ENCODE measurements at regions not wholly inside any gene's neighbourhood (a gene's known extent, or its start where the extent isn't known, plus 50 kb on each side); places are given as distances from the start of the nearest gene placed in this dataset.

DNA sequence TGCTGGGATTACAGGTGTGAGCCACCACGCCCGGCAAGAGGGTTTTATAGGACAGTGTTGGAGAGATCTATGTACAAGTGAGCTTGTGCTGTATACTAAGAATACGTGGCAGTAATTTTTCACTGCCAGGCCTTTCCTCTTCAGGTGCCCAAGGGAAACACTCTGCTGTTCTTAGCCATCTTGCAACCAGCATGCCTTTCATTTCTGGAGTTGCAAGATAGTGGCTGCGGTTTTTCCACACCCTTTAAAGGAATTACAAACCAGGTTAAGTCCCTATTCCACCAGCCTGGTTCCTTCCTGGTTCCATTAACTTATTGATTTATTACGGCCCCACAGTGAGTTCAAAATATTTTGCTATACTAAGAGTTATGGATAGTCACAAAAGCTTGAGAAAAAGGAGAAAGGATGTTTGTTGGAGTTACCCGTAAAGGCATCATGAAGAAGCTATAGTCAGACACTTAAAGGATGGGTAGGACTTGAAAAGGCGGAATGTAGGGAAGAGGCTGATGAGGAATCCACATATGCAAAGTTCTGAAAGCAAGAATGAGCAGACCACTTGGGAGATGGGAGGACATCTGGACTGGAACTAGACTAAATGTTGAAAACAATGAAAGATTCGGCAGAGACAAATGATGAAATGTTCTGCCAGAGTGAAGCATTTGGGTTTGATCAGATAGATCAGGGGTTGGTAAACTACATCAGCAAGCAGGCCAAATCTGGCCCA lies 61.4 kb upstream of the ASIP start:
- Histone ChIP-seq H3K27ac (ENCODE audit: insufficient read depth, low read length) (no peak overlapping the region), H3K23ac (ENCODE audit: low read depth, low read length) (no peak overlapping the region), H3K14ac (replicated peaks; ENCODE audit: low read depth, low read length) (no peak overlapping the region), H3K9ac (ENCODE audit: low read depth, low read length) (no peak overlapping the region), H3K4me3 (ENCODE audit: insufficient read depth, low read depth, low read length) (no peak overlapping the region), H2BK15ac (ENCODE audit: low read depth, low read length) (no peak overlapping the region), H3K4ac (ENCODE audit: low read depth, low read length) (no peak overlapping the region), H2AK9ac (replicated peaks; ENCODE audit: low read depth, low read length, poor library complexity) (no peak overlapping the region), H2BK5ac (ENCODE audit: low read depth, low read length, poor library complexity, severe bottlenecking) (no peak overlapping the region), H4K20me1 (ENCODE audit: insufficient read depth, low read length) (no peaks in the 10 kb centered on the region), H3K9me3 (ENCODE audit: control insufficient read depth, insufficient read depth, low read length) (no peaks in the 10 kb centered on the region), H3K4me1 (ENCODE audit: control insufficient read depth, insufficient read depth, low read length) (no peaks in the 10 kb centered on the region), H3K36me3 (ENCODE audit: control insufficient read depth, insufficient read depth, low read length) (no peaks in the 10 kb centered on the region), H4K91ac (ENCODE audit: insufficient read depth, low read depth, low read length) (no peak overlapping the region), H3K18ac (ENCODE audit: low read depth, low read length) (no peak overlapping the region), H4K5ac (ENCODE audit: low read depth, low read length) (no peak overlapping the region), H4K8ac (ENCODE audit: low read depth in 2 of 2, low read length in 2 of 2) (no peak overlapping the region), H3K56ac (ENCODE audit: extremely low read depth, insufficient read depth, low read length) (no peak overlapping the region), H3K79me1 (ENCODE audit: low read depth in 1 of 2, low read length in 2 of 2) (no peaks in the 10 kb centered on the region), H2BK20ac (ENCODE audit: low read depth, low read length) (no peak overlapping the region), H3K27me3 (ENCODE audit: control insufficient read depth, insufficient read depth, low read length) (peaks cover 27% of the 10 kb centered on the region), H2AFZ (replicated peaks; ENCODE audit: low read length, poor library complexity) (no peak overlapping the region), H3K4me2 (ENCODE audit: low read depth, low read length) (no peak overlapping the region), H3K9me1 (ENCODE audit: insufficient read depth, low read length) (no peaks in the 10 kb centered on the region), H2AK5ac (ENCODE audit: low read depth, low read length) (no peak overlapping the region), H2BK120ac (ENCODE audit: low read depth, low read length) (no peak overlapping the region)
- in situ Hi-C loops (cut with MboI; ENCODE audit: low sequenced_read_pairs), result no loop called here
- TF ChIP-seq NFE2L2 (IDR thresholded peaks at IDR 0.05; ENCODE audit: low read depth, low read length) (no peak), POLR2A (IDR thresholded peaks at IDR 0.05; ENCODE audit: low read depth, low read length) (no peak), RFX5 (IDR thresholded peaks at IDR 0.05; ENCODE audit: low read depth, low read length) (no peak), MAZ (IDR thresholded peaks at IDR 0.05; ENCODE audit: borderline replicate concordance, low read depth, low read length) (no peak), MXI1 (IDR thresholded peaks at IDR 0.05; ENCODE audit: borderline replicate concordance, low read depth, low read length) (no peak), RAD21 (IDR thresholded peaks at IDR 0.05; ENCODE audit: low read length) (no peak), CEBPB (IDR thresholded peaks at IDR 0.05; ENCODE audit: low read depth, low read length) (no peak), MAFK (IDR thresholded peaks at IDR 0.05; ENCODE audit: low read depth, low read length) (no peak), RCOR1 (IDR thresholded peaks at IDR 0.05; ENCODE audit: insufficient replicate concordance, low read length) (no peak)
- TF ChIP-seq, protein P1, sequence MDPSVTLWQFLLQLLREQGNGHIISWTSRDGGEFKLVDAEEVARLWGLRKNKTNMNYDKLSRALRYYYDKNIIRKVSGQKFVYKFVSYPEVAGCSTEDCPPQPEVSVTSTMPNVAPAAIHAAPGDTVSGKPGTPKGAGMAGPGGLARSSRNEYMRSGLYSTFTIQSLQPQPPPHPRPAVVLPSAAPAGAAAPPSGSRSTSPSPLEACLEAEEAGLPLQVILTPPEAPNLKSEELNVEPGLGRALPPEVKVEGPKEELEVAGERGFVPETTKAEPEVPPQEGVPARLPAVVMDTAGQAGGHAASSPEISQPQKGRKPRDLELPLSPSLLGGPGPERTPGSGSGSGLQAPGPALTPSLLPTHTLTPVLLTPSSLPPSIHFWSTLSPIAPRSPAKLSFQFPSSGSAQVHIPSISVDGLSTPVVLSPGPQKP (IDR thresholded peaks at IDR 0.05; ENCODE audit: borderline replicate concordance, low read depth, low read length), result no peak
- DNase-seq (no peak), ATAC-seq (ENCODE audit: low read depth) (no peak)
- dilution Hi-C loops (cut with HindIII; ENCODE audit: low sequenced_read_pairs, unreplicated experiment), result no loop called here
- WGBS, 2 experiments (ENCODE audit: extremely low coverage in 2 of 2, insufficient read length in 1 of 2), result 77% methylated on average over 3 of the region's 8 CpGs; no CpG with 5 or more reads in 1 of the 2 experiments
- POLR2A ChIA-PET (ENCODE audit: unreplicated experiment), result no interaction called here
- intact Hi-C loops (cut with micrococcal nuclease), result no loop called here
- no TSS peak for BruUV-seq (replicated peaks)
- CTCF ChIA-PET, result no interaction called here

Data from IMR-90 (cell line).